PC-3 (cell line): ENCODE measurements at regions not wholly inside any gene's neighbourhood (a gene's known extent, or its start where the extent isn't known, plus 50 kb on each side); places are given as distances from the start of the nearest gene placed in this dataset.

ENCODE experiments used
- ATAC-seq: fragments of 200-7000 bp; cut with Tn5 transposase; 2 replicates; pipeline ENCODE4 v1.9.1; 2020; ENCODE audit warnings: mild to moderate bottlenecking, moderate library complexity
- BruUV-seq: library from RNA; stranded (reverse); fragments of 400-500 nt; replicated peaks from 2 replicates; lab custom pipeline; 2021; lab: Mats Ljungman, UMichigan
- CTCF ChIA-PET: fragments of 300-600 bp; sonication (Branson Sonifier 250); formaldehyde crosslinking; loops from one replicate; lab custom pipeline; 2022; ENCODE audit warnings: antibody characterized with exemption; lab: Charles Lee
- POLR2A ChIA-PET: fragments of 300-600 bp; sonication (Branson Sonifier 250); formaldehyde crosslinking; loops from one replicate; lab custom pipeline; 2022; ENCODE audit warnings: antibody characterized with exemption; ENCODE audit not compliant: unreplicated experiment; lab: Charles Lee
- DNase-seq: peaks from one replicate; pipeline ENCODE4 v3.0.0-alpha.2; 2015
- H2AFZ ChIP-seq: fragments of 300-600 bp; sonication (generic); 2 replicates; pipeline ENCODE4 v1.6.0; 2016; ENCODE audit warnings: antibody characterized with exemption, low read length
- H3F3A ChIP-seq: fragments of 300-600 bp; sonication (generic); one replicate; pipeline ENCODE4 v1.6.0; 2017; ENCODE audit warnings: antibody characterized with exemption, low read length, control low read depth, mild to moderate bottlenecking; ENCODE audit not compliant: unreplicated experiment
- H3K27ac ChIP-seq: fragments of 300-600 bp; sonication (generic); 2 replicates; pipeline ENCODE4 v1.5.1; 2016; ENCODE audit warnings: mild to moderate bottlenecking, low read length
- H3K27me3 ChIP-seq: fragments of 300-600 bp; sonication (generic); 2 replicates; pipeline ENCODE4 v1.6.1; 2016; ENCODE audit warnings: low read length, mixed read lengths
- H3K36me3 ChIP-seq: fragments of 300-600 bp; sonication (generic); 2 replicates; pipeline ENCODE4 v1.6.1; 2016; ENCODE audit warnings: low read depth, mixed run types, low read length, mixed read lengths
- H3K4me1 ChIP-seq: fragments of 300-600 bp; sonication (generic); 2 replicates; pipeline ENCODE4 v1.5.1; 2016; ENCODE audit warnings: low read length; ENCODE audit not compliant: insufficient read depth
- H3K4me2 ChIP-seq: fragments of 300-600 bp; sonication (generic); 2 replicates; pipeline ENCODE4 v1.6.0; 2016; ENCODE audit warnings: low read length
- H3K4me3 ChIP-seq: fragments of 300-600 bp; sonication (generic); 2 replicates; pipeline ENCODE4 v1.5.1; 2016; ENCODE audit warnings: mild to moderate bottlenecking, low read length, mixed read lengths
- H3K79me2 ChIP-seq: fragments of 300-600 bp; sonication (generic); 2 replicates; pipeline ENCODE4 v1.6.1; 2017; ENCODE audit warnings: low read length, mixed read lengths
- H3K9ac ChIP-seq: fragments of 300-600 bp; sonication (generic); 2 replicates; pipeline ENCODE4 v1.6.0; 2016; ENCODE audit warnings: mild to moderate bottlenecking, low read length
- H3K9me2 ChIP-seq: fragments of 300-600 bp; sonication (generic); replicated peaks from 2 replicates; pipeline ENCODE4 v1.6.1; 2016; ENCODE audit warnings: mixed run types, low read length, mixed read lengths
- H3K9me3 ChIP-seq: fragments of 300-600 bp; sonication (generic); 2 replicates; pipeline ENCODE4 v1.6.1; 2016; ENCODE audit warnings: low read length, mixed read lengths
- H4K20me1 ChIP-seq: fragments of 300-600 bp; sonication (generic); 2 replicates; pipeline ENCODE4 v1.6.1; 2016; ENCODE audit warnings: low read length, mixed read lengths
- CTCF ChIP-seq: fragments of 300-600 bp; sonication (generic); conservative IDR thresholded peaks from 2 replicates; pipeline ENCODE4 v1.5.1; 2017; ENCODE audit warnings: antibody characterized with exemption, low read depth, mild to moderate bottlenecking, low read length
- EZH2 ChIP-seq: fragments of 300-600 bp; sonication (generic); IDR thresholded peaks from one replicate; pipeline ENCODE4 v1.6.1; 2017; ENCODE audit warnings: antibody characterized with exemption, mild to moderate bottlenecking, low read length; ENCODE audit not compliant: unreplicated experiment
- EZH2phosphoT487 ChIP-seq: fragments of 300-600 bp; sonication (generic); IDR thresholded peaks from 2 replicates; pipeline ENCODE4 v1.6.1; 2018; ENCODE audit warnings: mild to moderate bottlenecking, antibody characterized with exemption, low read length, borderline replicate concordance
- intact Hi-C: fragments of 100-400 bp; cut with micrococcal nuclease; formaldehyde crosslinking; loops from 2 replicates; pipeline ENCODE4 v1.9.0; 2023

DNA sequence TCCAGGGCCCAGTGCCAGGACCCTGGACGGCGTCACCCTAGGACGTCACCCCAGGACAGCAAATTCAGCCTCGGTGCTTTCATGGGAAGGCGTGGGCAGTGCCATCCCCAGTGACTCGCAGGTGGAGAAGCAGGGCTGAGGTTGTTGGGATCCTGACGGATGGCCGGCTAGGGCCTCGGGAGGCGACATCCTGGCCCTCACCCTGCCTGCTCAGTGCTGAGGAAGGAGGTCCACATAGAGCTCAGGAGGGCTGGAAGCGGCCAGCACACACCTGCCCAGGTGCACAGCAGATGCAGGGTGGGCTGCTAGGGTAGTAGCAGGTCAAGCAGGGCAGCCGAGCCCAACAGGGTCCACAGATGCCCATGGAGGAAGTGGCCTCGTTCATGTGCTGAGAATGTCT is 482.0 kb upstream of the SALL3 start:
- no peaks in the 10 kb centered on the region for H3K4me1 ChIP-seq

DNA sequence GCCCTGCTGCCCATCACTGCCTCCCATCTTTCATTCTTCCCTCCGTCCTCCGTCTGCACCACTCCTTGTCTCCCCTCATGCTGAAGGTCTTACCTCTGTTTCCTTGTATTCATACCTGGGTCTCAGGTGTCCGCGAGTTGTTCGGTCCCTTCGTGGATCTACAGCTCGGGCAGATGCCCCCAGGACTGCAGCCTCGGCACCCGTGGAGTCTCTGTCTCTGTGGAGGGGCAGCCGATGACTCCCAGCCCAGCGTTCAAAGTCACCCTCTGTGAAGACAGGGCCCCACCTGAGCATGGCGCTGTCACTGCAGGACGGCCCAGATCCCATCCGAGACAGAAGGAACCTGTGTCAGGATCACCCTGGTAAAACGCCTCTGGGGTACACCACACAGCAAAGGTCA is 480.0 kb upstream of the SALL3 start:
- Histone ChIP-seq H3K79me2 (no peaks in the 10 kb centered on the region), H4K20me1 (no peaks in the 10 kb centered on the region), H3K9ac (no peak overlapping the region), H3K27ac (no peak overlapping the region), H3K4me2 (no peak overlapping the region), H3F3A (no peaks in the 10 kb centered on the region), H2AFZ (no peak overlapping the region), H3K9me2 (no peaks in the 10 kb centered on the region), H3K36me3 (no peaks in the 10 kb centered on the region), H3K4me3 (no peak overlapping the region), H3K4me1 (no peaks in the 10 kb centered on the region), H3K27me3 (no peaks in the 10 kb centered on the region; the same call in 1 of the 2 replicates), H3K9me3 (no peaks in the 10 kb centered on the region)
- POLR2A ChIA-PET = no interaction called here
- DNase-seq = no peak
- TF ChIP-seq EZH2 = no peak
- no peak for TF ChIP-seq EZH2phosphoT487
- no peak for TF ChIP-seq CTCF
- no TSS peak for BruUV-seq
- ATAC-seq = no peak
- intact Hi-C loops = no loop called here
- CTCF ChIA-PET = no interaction called here

More for the DNA sequence above, 482.0 kb upstream of the SALL3 start:
- H3K9ac ChIP-seq = no peak overlapping the region
- H3K27ac ChIP-seq = no peak overlapping the region
- POLR2A ChIA-PET = no interaction called here
- H3F3A ChIP-seq = no peaks in the 10 kb centered on the region
- H2AFZ ChIP-seq = no peak overlapping the region
- H3K9me2 ChIP-seq = no peaks in the 10 kb centered on the region
- H3K4me2 ChIP-seq = no peak overlapping the region
- no peak for ATAC-seq
- no peak for DNase-seq
- no peaks in the 10 kb centered on the region for H3K27me3 ChIP-seq
- no peaks in the 10 kb centered on the region for H3K9me3 ChIP-seq
- CTCF ChIA-PET = no interaction called here
- no peaks in the 10 kb centered on the region for H3K79me2 ChIP-seq
- H3K36me3 ChIP-seq = no peaks in the 10 kb centered on the region
- BruUV-seq = no TSS peak
- intact Hi-C loops = no loop called here
- no peak for TF ChIP-seq CTCF
- TF ChIP-seq EZH2phosphoT487 = no peak
- TF ChIP-seq EZH2 = no peak
- H4K20me1 ChIP-seq = no peaks in the 10 kb centered on the region
- H3K4me3 ChIP-seq = no peak overlapping the region

DNA sequence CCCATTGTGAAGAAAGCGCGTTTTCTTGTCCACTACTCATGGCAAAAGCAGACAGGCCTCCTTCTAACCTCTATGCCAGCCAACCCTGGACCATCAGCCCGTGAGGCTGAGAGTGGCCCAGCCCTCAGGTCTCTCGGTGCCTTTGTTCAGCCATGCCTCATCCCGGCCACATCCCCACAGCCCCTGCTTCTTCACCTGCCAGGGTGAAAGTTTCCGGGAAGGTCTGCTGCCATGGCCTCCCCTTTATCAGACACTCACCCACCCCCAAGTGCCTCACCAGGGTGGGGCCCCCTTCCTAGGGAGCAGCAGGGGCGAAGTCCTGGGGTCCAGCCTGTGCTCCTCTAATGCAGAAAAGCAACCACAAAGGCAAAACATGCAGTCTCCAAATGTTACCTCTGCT is 478.4 kb upstream of the SALL3 start:
- DNase-seq (no peak), ATAC-seq (no peak)
- H3K4me2 ChIP-seq = no peak overlapping the region
- H2AFZ ChIP-seq = no peak overlapping the region
- H3F3A ChIP-seq = no peaks in the 10 kb centered on the region
- H3K27ac ChIP-seq = no peak overlapping the region
- ChIA-PET CTCF (no interaction called here), POLR2A (no interaction called here)
- H3K4me1 ChIP-seq = no peaks in the 10 kb centered on the region
- H3K36me3 ChIP-seq = no peaks in the 10 kb centered on the region
- H3K9me2 ChIP-seq = no peaks in the 10 kb centered on the region
- no peak overlapping the region for H3K9ac ChIP-seq
- no peaks in the 10 kb centered on the region for H4K20me1 ChIP-seq
- no peaks in the 10 kb centered on the region for H3K9me3 ChIP-seq
- no peaks in the 10 kb centered on the region for H3K79me2 ChIP-seq
- H3K4me3 ChIP-seq = no peak overlapping the region
- no peak for TF ChIP-seq EZH2
- no peak for TF ChIP-seq EZH2phosphoT487
- no peak for TF ChIP-seq CTCF
- H3K27me3 ChIP-seq = peaks cover 11% of the 10 kb centered on the region
- BruUV-seq = no TSS peak
- intact Hi-C loops = no loop called here
